Fibroblast of peridontal ligament (primary cell): ENCODE measurements at regions not wholly inside any gene's neighbourhood (a gene's known extent, or its start where the extent isn't known, plus 50 kb on each side); places are given as distances from the start of the nearest gene placed in this dataset.
"Not testable (repeated sequence)": the region's sequence is repeated elsewhere in the genome, so short reads cannot be mapped to it uniquely, and the experiment has no call there.

ENCODE experiments used
- DNase-seq: peaks from one replicate; pipeline ENCODE4 v3.0.0-alpha.2; 2010; ENCODE audit errors: extremely low read depth

DNA sequence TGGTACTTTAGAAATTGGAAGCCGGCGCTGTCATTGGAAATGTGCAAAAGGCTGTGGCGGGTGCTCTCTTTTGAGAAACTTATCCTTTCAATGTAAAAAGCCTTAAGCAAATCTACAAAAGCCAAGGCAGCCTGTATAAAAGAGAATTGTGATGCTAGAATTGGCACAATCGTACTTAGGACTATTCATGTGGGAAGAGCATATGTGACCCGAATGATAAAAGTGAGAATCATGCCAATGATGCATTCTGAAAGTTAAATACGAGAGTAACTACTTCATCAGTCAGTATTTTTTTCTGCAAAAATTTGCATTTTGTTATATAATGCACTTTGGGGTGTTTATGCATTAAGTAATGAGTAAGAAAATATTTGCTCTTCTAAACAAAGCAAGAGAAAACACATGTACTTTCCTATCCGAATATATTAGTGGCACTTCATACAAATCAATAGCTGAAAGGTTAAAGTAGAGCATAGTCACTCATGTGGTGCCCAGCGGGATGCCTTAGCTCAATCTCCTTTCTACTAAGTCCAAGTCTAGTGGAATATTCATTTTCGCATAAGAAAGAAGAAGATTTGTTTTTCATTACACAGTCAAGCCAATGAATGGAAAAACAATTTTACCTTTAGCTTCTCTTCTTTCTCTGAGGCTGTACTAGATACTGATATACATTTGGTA is 1256.6 kb upstream of the B3GALT2 start:
- DNase-seq = no peak

DNA sequence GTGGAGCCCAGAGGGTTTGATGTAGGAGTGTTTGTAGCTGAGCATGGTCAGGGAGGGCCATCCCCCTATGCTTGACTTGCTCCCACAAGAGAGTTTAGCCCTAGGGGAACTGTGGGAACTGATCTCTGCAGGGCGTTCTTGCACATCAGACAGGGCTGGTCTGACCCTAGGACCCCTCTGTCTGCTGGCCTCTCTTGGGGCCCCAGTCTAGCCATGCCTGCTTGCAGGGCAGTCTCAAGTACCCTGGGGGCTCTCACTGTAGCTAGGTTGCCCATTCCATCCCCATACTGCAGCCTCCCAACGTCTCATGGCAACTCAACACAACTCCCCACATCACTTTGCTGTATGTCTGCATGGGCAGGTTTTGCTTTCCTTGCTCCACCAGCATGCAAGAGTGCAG is 1250.7 kb upstream of the B3GALT2 start:
- DNase-seq = no peak

DNA sequence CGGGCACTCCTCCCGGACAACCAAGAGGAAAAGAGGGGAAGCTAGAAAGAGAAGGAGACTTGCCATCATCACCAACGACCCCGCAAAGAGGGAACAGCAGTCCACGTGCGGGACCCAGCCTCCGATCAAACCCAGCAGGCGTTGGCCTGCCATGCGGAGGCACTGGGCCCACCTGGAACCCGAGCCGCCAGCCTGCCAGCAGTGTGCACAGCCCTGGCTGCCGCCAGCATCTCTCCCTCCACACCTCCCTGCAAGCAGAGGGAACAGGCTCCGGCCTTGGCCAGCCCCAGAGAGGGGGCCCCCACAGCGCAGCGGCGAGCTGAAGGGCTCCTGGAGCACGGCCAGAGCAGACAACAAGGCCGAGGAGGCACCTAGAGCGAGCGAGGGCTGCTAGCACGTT is 1244.7 kb upstream of the B3GALT2 start:
- no peak for DNase-seq

DNA sequence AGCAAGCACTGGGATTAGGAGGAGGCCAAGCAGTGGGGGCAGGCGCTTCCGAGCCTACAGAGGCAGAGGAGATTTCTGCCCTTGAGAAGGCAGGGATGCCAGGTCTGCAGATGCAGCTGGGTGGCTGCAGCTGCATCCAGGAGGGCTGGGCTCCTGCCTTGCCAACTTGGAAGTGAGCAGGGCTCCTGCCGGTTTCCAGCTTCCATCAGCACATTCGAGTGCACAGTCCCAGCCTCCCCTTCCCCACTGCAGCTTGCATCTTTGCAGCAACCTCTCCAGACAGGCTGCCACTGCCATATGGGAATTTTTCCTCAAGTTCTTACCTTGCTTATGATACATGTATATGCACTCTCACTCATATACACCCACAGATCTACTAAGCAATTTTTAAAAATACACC is 1234.3 kb upstream of the B3GALT2 start:
- no peak for DNase-seq

DNA sequence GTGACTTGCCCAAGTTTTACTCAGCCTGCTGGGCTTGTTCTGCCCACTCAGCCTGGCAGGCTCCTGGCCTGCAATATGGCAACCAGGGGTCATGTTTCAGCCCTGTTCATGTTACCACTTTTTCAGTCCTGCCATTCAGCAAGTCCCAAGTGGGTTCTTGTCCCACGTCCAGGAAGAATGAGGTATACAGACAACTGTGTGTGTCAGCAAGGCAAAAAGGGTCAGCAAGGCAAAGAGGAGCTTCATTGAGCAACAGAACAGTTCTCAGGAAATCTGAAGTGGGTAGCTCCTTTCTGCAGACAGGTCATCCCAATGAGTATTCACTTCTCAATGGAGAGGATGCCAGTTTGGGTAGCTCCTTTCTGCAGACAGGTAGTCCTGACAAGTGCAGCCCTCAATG is 1233.3 kb upstream of the B3GALT2 start:
- no peak for DNase-seq

DNA sequence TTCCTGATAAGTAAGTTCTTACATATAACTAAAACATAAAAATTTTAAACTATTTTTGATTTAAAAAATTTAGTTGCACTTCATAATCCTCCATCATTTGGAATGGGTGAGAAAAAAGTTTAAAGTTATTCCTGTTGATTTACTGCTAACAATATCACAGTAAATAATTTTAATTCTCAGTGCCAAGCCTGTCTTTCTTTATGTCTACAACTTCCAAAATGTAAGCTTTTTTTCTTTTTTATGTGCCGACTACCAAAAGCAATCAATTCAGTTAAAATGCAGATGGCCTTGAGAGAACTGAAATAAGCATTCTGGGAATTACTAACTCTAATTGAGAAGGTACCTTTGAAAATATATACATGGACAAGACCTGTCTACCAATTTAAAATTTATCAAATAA is 1224.3 kb upstream of the B3GALT2 start:
- no peak for DNase-seq

DNA sequence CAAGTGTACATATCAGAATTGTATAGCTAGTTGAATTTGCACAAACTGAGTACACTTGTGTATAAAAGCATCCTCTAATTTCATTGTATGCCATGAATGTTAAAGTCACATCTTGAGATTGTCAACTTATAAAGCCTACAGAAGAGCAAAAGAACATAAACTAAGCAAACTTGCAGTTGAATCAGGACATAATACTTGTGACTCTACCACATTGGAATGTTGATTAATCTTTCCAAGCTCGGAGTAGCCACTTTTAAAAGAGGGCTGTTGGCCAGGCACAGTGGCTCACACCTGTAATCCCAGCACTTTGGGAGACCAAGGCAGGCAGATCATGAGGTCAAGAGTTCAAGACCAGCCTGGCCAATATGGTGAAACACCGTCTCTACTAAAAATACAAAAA is 1220.8 kb upstream of the B3GALT2 start:
- not testable (repeated sequence) for DNase-seq

DNA sequence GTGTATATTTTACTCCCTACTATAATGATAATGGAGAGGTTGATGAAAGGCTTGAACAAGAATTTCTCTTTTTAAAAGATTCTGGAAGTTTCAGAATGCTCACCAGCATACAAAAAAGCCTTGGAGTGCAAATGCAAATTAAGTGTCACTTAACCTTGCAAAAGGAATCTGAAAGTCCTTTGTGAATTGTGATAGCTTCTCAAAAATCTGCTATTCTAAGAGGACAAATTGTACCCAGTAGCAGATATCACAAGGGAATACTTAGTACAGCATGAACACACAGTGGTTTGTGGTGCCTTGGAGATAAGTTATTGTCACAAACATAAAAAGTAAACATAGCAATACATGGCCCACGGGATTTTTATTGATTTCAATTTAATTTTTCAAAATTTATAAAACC is 1208.3 kb upstream of the B3GALT2 start:
- no peak for DNase-seq

DNA sequence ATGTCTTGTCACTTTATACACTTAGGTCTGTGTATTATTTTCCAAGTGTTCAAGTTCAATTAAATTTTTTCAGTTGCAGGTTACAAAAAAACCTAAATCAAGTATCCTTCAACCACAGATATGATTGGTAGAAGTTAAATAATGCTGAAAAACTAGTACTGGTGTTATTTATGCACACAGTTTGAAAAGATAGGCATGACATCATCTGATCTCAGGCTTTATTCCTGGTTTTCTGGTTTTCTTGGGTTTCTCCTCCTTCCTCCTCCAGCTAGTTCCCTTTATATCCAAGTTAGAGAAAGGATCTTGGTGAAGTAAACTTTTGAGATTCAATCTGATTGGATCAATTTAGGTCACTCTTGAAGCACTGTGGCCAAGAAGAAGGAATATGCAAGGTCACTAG is 1201.1 kb upstream of the B3GALT2 start:
- no peak for DNase-seq

DNA sequence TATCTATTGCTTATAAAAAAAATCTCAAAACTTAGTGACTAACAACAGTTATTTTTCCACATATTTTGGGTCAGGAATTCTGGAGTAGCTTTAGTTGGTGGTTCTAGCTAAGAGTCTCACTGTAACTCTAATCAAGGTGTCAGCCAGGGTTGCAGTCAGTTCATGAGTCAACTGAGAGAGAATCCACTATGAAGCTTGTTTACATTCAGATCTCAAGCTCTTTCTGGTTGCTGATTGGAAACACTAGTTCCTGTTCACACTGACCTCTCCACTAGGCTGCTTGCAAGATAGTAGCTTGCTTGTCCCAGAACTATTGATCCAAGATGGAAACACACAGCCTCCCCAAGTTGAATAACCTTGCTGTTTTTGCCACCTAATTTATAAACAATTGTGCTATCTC is 1192.1 kb upstream of the B3GALT2 start:
- DNase-seq = peak; percentile 1

DNA sequence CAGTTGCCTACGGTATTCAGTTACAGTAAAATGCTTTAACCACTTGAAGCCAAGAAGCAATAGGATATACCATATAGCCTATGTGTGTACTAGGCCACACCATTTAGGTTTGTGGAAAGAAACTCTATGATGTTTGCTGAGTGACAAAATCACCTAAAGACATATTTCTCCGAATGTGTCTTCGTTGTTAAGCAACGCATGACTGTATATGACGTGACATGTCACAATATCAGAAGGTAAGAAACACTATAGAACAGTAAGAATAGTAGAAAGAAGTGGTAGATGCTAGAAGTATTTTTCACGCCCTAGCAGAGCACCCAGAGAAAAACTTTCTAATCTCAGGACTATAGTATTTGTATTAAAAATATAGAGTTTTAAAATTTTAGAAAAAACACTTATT is 1188.2 kb upstream of the B3GALT2 start:
- DNase-seq = no peak

DNA sequence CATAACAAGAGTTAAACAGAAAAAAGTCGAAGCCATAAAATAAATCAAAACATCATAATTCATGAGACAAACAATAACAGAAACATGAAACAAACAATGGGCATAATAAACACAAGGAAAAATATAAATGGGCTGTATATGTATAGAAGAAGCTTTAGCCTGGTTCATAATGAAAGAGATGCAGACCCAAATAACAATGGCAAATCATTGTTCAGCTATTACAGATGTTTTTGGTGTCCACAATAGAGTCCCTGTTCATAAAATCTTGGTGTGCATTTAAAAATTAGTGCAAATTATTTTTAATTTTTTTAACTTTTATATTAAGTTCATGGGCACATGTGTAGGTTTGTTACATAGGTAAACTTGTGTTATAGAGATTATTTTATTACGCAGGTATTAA is 1185.9 kb upstream of the B3GALT2 start:
- DNase-seq = no peak

DNA sequence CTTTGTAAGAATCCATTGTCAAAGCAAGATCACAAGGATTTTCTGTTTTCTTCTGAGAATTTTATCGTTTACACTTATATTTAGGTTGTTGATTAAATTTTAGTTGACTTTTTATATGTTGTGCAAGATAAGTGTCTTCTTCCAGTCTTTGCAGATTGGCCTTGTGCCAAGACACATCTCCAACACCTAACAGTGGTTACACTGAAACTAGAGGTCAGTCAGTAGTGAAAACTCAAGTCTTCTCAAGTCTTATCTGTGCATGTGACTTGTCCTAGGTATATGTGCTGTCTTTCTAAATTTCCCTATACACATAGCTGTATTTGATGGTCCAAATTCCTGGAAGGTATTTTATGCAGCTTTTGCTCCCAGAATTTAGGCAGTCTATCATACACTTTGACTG is 1183.2 kb upstream of the B3GALT2 start:
- DNase-seq = no peak

DNA sequence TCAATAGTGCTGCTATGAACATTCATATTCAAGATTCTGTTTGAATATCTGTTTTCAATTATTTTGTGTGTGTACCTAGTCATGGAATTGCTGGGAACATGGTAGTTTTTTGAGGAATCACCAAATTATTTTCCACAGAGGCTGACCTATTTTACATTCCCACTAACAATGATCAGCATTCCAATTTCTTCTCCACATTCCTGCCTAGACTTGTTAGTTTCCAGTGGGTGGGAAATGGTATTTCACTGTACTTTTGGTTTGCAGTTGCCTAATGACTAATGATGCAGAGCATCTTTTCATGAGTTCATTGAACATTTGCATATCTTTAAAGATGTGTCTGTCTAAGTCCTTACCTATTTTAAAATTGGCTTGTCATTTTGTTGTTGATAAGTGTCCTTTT is 1182.6 kb upstream of the B3GALT2 start:
- DNase-seq = peak; percentile 5

DNA sequence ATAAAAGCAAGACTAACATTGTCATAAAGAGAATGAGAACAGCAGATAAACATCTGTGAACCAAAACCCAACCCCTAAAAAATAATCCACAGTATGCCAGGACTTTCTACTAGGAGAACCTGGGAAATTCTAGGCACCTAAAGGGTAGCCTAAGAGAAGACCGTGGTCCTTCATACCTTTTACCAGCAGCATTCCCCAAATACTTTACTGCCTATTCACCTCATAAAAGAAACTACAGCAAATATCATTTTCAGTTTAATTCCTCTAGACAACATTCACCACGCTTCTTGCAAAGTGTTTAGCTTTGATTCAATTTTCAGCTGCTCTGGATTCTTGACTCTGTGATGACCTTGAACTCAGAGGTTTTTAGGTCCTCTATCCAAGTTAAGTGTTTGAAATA is 1180.7 kb upstream of the B3GALT2 start:
- DNase-seq = no peak

DNA sequence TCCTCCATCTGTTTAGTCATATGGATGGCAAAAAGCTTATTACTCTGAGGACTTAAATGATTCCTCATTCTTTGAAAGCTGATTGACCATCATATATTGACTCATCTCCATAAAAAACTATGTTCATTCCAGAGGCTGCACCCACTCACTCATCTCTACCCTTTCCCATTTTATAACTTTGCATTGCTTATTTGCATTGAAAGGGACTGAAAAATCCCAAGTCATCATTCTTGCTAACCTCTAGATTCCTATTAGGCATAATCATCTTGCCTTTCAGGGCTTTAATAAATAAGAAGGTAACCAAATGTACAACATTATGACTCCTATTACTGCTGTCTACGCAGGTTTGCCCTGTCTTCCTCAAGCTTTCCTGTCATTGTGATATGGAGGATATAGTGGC is 1180.3 kb upstream of the B3GALT2 start:
- DNase-seq = no peak

DNA sequence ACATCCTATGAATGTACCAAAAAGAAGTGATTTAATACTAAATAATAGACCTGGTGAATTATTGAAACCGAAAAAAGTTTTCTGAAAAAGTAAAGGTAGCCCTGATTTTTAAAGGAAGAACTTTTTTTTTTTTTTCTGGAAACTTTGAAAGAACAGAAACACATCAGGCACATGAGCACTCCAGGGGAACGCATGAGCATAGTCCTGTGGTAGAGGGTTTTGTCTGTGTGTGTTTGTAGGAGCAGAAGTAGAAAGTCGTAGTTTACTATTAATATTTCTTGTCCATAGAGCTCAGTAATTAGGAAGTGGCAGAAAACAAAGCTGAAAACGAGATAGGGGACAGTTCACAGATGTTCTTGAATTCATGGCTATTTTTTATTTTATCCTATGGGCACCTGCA is 1175.9 kb upstream of the B3GALT2 start:
- DNase-seq = no peak

DNA sequence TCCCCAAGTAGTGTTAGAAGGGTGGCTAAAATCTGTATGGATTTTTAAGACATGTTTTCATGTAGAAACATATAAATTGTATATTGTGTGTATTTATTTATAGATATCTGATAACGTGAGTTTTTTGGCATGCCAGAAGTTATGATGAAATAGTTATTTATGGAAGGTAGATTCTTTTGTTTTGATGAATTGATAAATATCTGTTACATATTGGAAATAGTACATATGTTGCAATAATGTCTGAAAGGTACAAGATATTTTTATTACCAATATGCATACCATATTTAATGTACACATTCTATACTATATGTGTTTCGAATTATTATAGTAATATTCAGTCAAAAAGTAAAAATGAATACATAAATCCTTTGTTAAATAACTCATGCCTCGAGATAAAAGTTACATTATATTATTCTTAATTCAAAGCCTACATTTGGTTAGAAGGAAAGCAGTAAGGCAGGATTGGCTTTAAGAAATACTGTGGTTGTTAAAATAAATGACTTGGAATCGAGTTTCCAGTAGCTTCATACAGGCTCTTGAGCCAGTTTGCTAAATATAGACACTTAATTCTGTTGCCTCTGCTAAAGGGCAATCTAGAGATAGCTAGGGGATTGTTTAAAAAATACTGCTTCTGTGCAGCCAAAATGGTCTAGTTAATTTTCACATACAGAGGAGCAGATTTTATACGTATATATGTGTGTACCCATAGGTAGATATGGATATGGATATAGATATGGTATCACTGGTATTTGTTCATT is 1175.1 kb upstream of the B3GALT2 start:
- DNase-seq = no peak

DNA sequence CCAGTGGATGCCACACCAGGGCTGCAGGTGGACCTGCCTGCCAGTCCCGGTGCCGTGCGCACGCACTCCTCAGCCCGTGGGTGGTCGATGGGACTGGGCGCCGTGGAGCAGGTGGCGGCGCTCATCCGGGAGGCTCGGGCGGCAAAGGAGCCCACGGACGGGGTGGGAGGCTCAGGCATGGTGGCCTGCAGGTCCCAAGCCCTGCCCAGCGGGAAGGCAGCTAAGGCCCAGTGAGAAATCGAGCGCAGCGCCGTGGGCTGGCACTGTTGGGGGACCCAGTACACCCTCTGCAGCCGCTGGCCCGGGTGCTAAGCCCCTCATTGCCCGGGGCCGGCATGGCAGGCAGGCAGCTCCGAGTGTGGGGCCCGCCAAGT is 1171.8 kb upstream of the B3GALT2 start:
- DNase-seq = no peak

DNA sequence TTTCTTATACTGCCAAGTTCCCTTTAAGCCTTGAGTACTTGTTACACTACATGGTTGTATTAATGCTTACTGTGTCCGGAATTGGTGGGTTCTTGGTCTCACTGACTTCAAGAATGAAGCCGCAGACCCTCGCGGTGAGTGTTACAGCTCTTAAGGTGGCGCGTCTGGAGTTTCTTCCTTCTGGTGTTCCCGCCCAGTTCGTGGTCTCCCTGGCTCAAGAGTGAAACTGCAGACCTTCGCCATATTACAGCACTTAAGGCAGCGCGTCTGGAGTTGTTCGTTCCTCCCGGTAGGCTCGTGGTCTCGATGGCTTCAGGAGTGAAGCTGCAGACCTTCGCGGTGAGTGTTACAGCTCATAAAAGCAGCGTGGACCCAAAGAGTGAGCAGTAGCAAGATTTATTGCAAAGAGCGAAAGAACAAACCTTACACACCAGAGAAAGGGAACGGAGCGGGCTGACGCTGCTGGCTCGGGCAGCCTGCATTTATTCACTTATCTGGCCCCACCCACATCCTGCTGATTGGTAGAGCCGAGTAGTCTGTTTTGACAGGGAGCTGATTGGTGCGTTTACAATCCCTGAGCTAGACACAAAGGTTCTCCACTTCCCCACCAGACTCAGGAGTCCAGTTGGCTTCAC is 1171.3 kb upstream of the B3GALT2 start:
- not testable (repeated sequence) for DNase-seq

DNA sequence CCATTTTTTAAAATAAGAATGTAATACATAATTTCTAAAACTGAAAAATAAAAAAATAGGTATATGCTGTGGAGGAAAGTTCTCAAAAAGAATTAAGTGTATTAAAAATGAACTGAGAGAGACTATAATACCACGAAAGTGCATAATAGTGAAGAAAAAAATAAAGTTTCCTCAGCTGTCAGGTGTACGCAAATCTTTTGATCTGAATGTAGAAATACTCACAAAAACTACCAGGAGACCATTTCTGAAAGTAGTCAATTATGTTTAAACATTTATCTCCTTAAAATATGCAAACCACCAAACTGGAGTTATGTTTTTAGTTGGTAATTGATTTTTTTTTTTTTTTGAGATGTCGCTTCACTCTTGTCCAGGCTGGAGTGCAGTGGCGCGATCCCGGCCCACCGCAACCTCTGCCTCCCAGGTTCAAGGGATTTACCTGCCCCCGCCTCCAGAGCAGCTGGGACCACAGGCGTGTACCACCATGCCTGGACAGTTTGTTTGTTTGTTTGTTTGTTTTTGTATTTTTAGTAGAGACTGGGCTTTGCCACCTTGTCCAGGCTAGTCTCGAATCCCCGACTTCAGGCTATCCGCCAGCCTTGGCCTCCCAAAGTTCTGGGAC is 1169.2 kb upstream of the B3GALT2 start:
- no peak for DNase-seq

DNA sequence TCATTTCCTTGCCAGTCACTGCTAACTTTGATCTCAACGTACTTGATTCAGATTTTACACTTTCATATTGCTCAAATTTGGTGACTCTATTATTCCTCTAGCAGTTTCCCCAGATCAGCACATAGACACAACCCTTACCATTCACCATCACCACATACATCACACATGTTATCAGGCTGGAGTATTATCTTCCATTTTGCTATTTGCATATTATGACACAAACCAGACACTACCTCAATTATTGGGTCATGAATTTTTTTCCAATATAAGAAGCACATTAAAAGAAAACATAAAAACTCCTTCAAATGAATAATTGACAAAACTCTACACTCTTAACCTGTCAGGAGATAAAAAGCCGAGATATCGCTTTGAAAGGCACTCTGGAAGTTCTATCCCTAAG is 1166.7 kb upstream of the B3GALT2 start:
- DNase-seq = no peak

DNA sequence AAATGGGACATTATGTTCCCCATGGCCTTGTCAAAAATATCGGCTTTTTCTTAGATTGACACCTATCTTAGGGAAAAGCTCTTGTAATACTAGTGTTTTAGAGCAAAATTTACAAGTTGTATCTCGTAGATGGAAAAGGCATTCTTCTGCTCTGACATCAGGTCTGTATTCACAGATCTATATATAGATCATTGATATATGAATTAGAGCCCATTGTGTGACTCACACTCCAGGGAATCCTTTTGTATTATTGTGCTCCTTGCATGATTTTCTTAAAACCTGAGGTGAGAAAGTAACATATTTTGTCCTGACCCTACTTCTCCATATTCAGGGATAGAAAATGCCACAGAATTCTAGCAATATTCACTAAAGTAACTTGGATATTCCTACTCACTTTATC is 1160.8 kb upstream of the B3GALT2 start:
- peak; percentile 2 for DNase-seq
